ENCODE measurements at regions not wholly inside any gene's neighbourhood (a gene's known extent, or its start where the extent isn't known, plus 50 kb on each side); places are given as distances from the start of the nearest gene placed in this dataset.

- TF ChIP-seq CTCF (IDR thresholded peaks at IDR 0.05) (no peak), POLR2A (IDR thresholded peaks at IDR 0.05) (no peak)
These were observed 212.4 kb upstream of the ZBTB20 start for GRCh38 chr3:115359536-115359935.
